Parathyroid adenoma (tissue), 2 donors: ENCODE measurements at regions not wholly inside any gene's neighbourhood (a gene's known extent, or its start where the extent isn't known, plus 50 kb on each side); places are given as distances from the start of the nearest gene placed in this dataset.

Source experiments
- H2AFZ ChIP-seq: fragments of 300-600 bp; sonication (generic); one replicate; pipeline ENCODE4 v1.7.0; 2017; ENCODE audit warnings: antibody characterized with exemption, mild to moderate bottlenecking
- H3K27ac ChIP-seq: fragments of 300-600 bp; sonication (generic); one replicate; pipeline ENCODE4 v1.7.0; 2017
- H3K27me3 ChIP-seq: fragments of 300-600 bp; sonication (generic); one replicate; pipeline ENCODE4 v1.7.0; 2017; ENCODE audit warnings: low read length; ENCODE audit not compliant: control insufficient read depth, insufficient read depth
- H3K36me3 ChIP-seq: fragments of 300-600 bp; sonication (generic); one replicate; pipeline ENCODE4 v1.7.0; 2017; ENCODE audit warnings: low read length; ENCODE audit not compliant: control insufficient read depth, insufficient read depth
- H3K4me1 ChIP-seq: fragments of 300-600 bp; sonication (generic); one replicate; pipeline ENCODE4 v1.7.0; 2017; ENCODE audit warnings: control low read depth
- H3K4me2 ChIP-seq: fragments of 300-600 bp; sonication (generic); one replicate; pipeline ENCODE4 v1.7.0; 2017; ENCODE audit warnings: low read length
- H3K4me3 ChIP-seq: fragments of 300-600 bp; sonication (generic); one replicate; pipeline ENCODE4 v1.7.0; 2017; ENCODE audit warnings: low read depth, low read length
- H3K79me2 ChIP-seq: fragments of 300-600 bp; sonication (generic); one replicate; pipeline ENCODE4 v1.7.0; 2017; ENCODE audit warnings: control low read depth
- H3K9ac ChIP-seq: fragments of 300-600 bp; sonication (generic); one replicate; pipeline ENCODE4 v1.7.0; 2017; ENCODE audit warnings: mild to moderate bottlenecking
- H3K9me3 ChIP-seq: fragments of 300-600 bp; sonication (generic); one replicate; pipeline ENCODE4 v1.7.0; 2017; ENCODE audit warnings: low read length; ENCODE audit not compliant: control insufficient read depth
- TF ChIP-seq, protein P1 (sequence below): fragments of 300-600 bp; sonication (generic); IDR thresholded peaks from one replicate; pipeline ENCODE4 v1.7.0; 2017; ENCODE audit warnings: antibody characterized with exemption, mild to moderate bottlenecking
- donor health status: primary hyperparathyroidism.

DNA sequence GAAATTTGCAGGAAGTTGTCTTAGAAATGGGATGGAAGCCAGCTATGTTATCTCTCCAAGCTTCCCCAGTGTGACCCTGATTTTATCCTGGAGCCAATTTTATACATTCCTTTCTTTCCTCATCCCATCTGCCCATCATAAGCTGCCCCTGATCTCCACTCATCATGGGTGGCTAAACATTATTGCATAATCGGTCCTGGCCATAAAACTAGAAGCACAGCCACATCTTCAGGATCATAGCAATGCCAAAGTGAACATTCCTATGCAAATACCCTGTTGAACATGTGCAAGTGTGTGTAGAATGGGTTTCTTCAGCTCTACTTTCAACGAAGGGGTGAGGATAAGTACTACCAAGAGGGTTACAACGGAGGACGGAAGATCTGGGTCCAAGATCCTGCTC is 50.6 kb upstream of the COG2 start:
- Histone ChIP-seq H3K9ac (no peak overlapping the region), H3K4me1 (no peaks in the 10 kb centered on the region), H3K9me3 (no peaks in the 10 kb centered on the region), H3K4me3 (no peak overlapping the region), H2AFZ (no peak overlapping the region), H3K27ac (no peak overlapping the region), H3K4me2 (no peak overlapping the region), H3K27me3 (no peaks in the 10 kb centered on the region), H3K36me3 (no peaks in the 10 kb centered on the region), H3K79me2 (no peaks in the 10 kb centered on the region)
- TF ChIP-seq, protein P1, sequence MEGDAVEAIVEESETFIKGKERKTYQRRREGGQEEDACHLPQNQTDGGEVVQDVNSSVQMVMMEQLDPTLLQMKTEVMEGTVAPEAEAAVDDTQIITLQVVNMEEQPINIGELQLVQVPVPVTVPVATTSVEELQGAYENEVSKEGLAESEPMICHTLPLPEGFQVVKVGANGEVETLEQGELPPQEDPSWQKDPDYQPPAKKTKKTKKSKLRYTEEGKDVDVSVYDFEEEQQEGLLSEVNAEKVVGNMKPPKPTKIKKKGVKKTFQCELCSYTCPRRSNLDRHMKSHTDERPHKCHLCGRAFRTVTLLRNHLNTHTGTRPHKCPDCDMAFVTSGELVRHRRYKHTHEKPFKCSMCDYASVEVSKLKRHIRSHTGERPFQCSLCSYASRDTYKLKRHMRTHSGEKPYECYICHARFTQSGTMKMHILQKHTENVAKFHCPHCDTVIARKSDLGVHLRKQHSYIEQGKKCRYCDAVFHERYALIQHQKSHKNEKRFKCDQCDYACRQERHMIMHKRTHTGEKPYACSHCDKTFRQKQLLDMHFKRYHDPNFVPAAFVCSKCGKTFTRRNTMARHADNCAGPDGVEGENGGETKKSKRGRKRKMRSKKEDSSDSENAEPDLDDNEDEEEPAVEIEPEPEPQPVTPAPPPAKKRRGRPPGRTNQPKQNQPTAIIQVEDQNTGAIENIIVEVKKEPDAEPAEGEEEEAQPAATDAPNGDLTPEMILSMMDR: no peak

DNA sequence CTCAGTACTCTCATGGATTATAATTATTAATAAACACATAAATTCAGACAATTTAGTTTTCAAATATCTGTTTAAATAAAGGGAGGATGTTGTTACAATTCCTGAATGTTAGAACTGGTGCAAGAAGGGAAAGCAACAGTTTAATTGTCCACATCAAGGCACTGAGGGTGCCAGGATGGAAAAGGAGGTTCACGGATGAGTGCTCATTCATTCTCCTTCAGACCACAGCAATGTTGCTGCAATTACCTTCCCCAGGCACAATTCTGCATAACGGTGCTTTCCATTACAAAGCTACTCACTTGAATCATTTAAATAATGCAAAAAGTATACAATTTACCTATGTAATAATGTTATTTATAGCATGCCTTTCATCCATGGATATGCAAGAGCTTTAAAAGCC is 52.3 kb upstream of the COG2 start:
- H3K4me3 ChIP-seq: no peak overlapping the region
- no peak overlapping the region for H3K4me2 ChIP-seq
- no peaks in the 10 kb centered on the region for H3K79me2 ChIP-seq
- no peaks in the 10 kb centered on the region for H3K4me1 ChIP-seq
- no peak overlapping the region for H3K9ac ChIP-seq
- TF ChIP-seq, protein P1: no peak
- H3K9me3 ChIP-seq: no peaks in the 10 kb centered on the region
- no peak overlapping the region for H2AFZ ChIP-seq
- H3K27ac ChIP-seq: no peak overlapping the region
- no peaks in the 10 kb centered on the region for H3K27me3 ChIP-seq
- no peaks in the 10 kb centered on the region for H3K36me3 ChIP-seq

DNA sequence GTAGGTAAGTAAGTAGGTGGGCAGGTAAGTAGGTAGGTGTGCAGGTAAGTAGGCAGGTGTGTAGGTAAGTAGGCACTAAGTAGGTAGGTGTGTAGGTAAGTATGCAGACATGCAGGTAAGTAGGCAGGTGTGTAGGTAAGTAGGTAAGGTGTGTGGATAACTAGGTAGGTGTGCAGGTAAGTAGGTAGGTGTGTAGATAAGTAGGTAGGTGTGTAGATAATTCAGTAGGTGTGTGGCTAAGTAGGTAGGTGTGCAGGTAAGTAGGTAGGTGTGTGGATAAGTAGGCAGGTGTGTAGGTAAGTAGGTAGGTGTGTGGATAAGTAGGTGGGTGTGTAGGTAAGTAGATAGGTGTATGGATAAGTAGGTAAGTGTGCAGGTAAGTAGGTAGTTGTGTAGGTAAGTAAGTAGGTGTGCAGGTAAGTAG is 53.9 kb upstream of the COG2 start:
- Histone ChIP-seq H3K9me3 (no peaks in the 10 kb centered on the region), H3K27ac (no peak overlapping the region), H3K27me3 (no peaks in the 10 kb centered on the region), H3K4me1 (no peaks in the 10 kb centered on the region), H3K79me2 (no peaks in the 10 kb centered on the region), H3K4me3 (no peak overlapping the region), H2AFZ (no peak overlapping the region), H3K9ac (no peak overlapping the region), H3K4me2 (no peak overlapping the region), H3K36me3 (no peaks in the 10 kb centered on the region)
- TF ChIP-seq, protein P1: no peak

DNA sequence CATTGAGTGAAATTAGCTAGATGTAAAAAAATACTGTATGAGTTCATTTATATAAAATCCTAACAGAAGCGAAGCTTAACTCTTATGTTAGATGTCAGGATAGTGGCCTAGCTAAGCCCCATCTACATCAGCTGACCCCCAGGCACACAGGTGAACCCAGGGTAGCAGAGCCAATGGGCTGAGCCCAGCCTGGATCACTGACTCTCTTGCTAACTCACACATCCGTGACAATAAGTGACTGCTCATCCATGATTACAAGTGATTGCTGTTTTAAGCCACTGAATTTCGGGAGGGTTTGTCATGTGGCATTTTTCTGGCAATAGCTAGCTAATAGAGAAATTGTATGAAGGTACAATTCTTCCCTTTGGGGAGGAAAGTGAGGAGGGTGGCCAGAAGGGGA is 55.2 kb upstream of the COG2 start:
- Histone ChIP-seq H3K9ac (no peak overlapping the region), H3K27ac (no peak overlapping the region), H3K9me3 (no peaks in the 10 kb centered on the region), H3K4me2 (no peak overlapping the region), H3K79me2 (no peaks in the 10 kb centered on the region), H3K4me3 (no peak overlapping the region), H3K4me1 (no peaks in the 10 kb centered on the region), H3K27me3 (no peaks in the 10 kb centered on the region), H3K36me3 (no peaks in the 10 kb centered on the region), H2AFZ (no peak overlapping the region)
- TF ChIP-seq, protein P1: no peak

DNA sequence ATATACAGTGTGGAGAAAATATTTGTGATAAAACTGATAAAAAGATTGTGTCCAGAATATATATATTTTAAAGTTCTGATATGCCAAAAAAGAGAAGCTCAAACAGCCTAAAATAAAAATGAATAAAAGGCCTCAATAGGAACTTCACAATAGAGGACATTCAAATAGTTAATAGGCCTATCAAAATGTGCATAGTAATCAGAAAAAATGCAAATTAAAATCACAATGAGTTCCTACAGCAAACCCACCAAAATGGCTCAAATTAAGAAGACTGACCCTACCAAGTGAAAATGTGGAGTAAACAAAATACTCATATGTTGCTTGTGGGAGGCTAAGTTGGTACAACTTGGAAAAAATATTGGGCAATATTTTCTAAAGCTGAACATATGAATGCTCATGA is 57.6 kb upstream of the COG2 start:
- Histone ChIP-seq H3K4me1 (no peaks in the 10 kb centered on the region), H3K79me2 (no peaks in the 10 kb centered on the region), H3K4me3 (no peak overlapping the region), H3K36me3 (no peaks in the 10 kb centered on the region), H3K27ac (no peak overlapping the region), H3K9me3 (no peaks in the 10 kb centered on the region), H3K4me2 (no peak overlapping the region), H2AFZ (no peak overlapping the region), H3K27me3 (no peaks in the 10 kb centered on the region), H3K9ac (no peak overlapping the region)
- TF ChIP-seq, protein P1: no peak
